GM12878 (cell line): ENCODE measurements at regions not wholly inside any gene's neighbourhood (a gene's known extent, or its start where the extent isn't known, plus 50 kb on each side); places are given as distances from the start of the nearest gene placed in this dataset.

ENCODE experiments used
- ATAC-seq: fragments of 200-7000 bp; cut with Tn5 transposase; 3 replicates; pipeline ENCODE4 v1.9.1; 2020; ENCODE audit warnings: mild to moderate bottlenecking, moderate library complexity
- BruUV-seq: library from RNA; stranded (reverse); fragments of 400-500 nt; replicated peaks from 2 replicates; lab custom pipeline; 2021; lab: Mats Ljungman, UMichigan
- CTCF ChIA-PET: fragments of 300-600 bp; sonication (Branson Sonifier 250); formaldehyde crosslinking; extraction: SDS; loops from one replicate; lab custom pipeline; 2021; ENCODE audit warnings: inconsistent platforms; lab: Yijun Ruan, JAX
- POLR2A ChIA-PET: fragments of 350-600 bp; formaldehyde crosslinking; extraction: SDS; loops from one replicate; lab custom pipeline; 2021; ENCODE audit warnings: inconsistent platforms; lab: Charles Lee
- RAD21 ChIA-PET: fragments of 300-600 bp; sonication (Branson Sonifier 250); formaldehyde crosslinking; loops from one replicate; lab custom pipeline; 2023; ENCODE audit warnings: antibody characterized with exemption; ENCODE audit not compliant: unreplicated experiment; lab: Charles Lee
- SMC1A ChIA-PET: fragments of 300-600 bp; sonication (Branson Sonifier 250); formaldehyde crosslinking; loops from one replicate; lab custom pipeline; 2023; ENCODE audit not compliant: unreplicated experiment, uncharacterized antibody; lab: Charles Lee
- DNase-seq: peaks from one replicate; pipeline ENCODE4 v3.0.0-alpha.2; 2011; ENCODE audit warnings: low read depth, low spot score
- FAIRE-seq: peaks from 3 replicates; lab custom pipeline; 2011; peaks lifted over from hg19 to GRCh38; lab: Jason Lieb, UNC
- H2AFZ ChIP-seq: 2 replicates; pipeline ENCODE4 v1.6.0; 2011; ENCODE audit warnings: low read depth, low read length, control low read depth; ENCODE audit not compliant: control insufficient read depth
- H3K27ac ChIP-seq: 2 replicates; pipeline ENCODE4 v1.5.1; 2011; ENCODE audit warnings: control low read depth; ENCODE audit not compliant: control insufficient read depth, insufficient read depth
- H3K27me3 ChIP-seq, 2 experiments: replicated peaks in 1 of 2; 2 replicates each; pipeline versions ENCODE4 v1.6.0 to v1.6.1; 2011; ENCODE audit warnings: low read length in 1 of 2; ENCODE audit not compliant: control insufficient read depth in 2 of 2, insufficient read depth in 2 of 2
- H3K36me3 ChIP-seq, 2 experiments: 2 replicates each; pipeline ENCODE4 v1.5.1; 2011; ENCODE audit warnings: low read length in 1 of 2; ENCODE audit not compliant: control insufficient read depth in 2 of 2, insufficient read depth in 2 of 2
- H3K4me1 ChIP-seq: 2 replicates; pipeline ENCODE4 v1.6.1; 2011; ENCODE audit warnings: mild to moderate bottlenecking, low read length, moderate library complexity, mixed read lengths; ENCODE audit not compliant: control insufficient read depth, insufficient read depth
- H3K4me2 ChIP-seq: 2 replicates; pipeline ENCODE4 v1.6.0; 2011; ENCODE audit warnings: control low read depth; ENCODE audit not compliant: control insufficient read depth, insufficient read depth
- H3K4me3 ChIP-seq: fragments of 200-600 bp; sonication (generic); 2 replicates; pipeline ENCODE4 v1.5.1; 2016
- H3K79me2 ChIP-seq: 2 replicates; pipeline ENCODE4 v1.6.0; 2011; ENCODE audit warnings: low read length; ENCODE audit not compliant: control insufficient read depth, insufficient read depth
- H3K9ac ChIP-seq: 2 replicates; pipeline ENCODE4 v1.8.0; 2011; ENCODE audit warnings: low read length, control low read depth, mixed read lengths; ENCODE audit not compliant: control insufficient read depth, insufficient read depth
- H3K9me3 ChIP-seq: replicated peaks from 3 replicates; pipeline ENCODE4 v1.5.1; 2011; ENCODE audit warnings: mild to moderate bottlenecking, low read length; ENCODE audit not compliant: control insufficient read depth, insufficient read depth
- H4K20me1 ChIP-seq: 2 replicates; pipeline ENCODE4 v1.6.0; 2011; ENCODE audit not compliant: control insufficient read depth, insufficient read depth
- BCL11A ChIP-seq: IDR thresholded peaks from 2 replicates; pipeline ENCODE4 v1.6.1; 2011; ENCODE audit warnings: low read depth, low read length
- CBX5 ChIP-seq: sonication (generic); IDR thresholded peaks from 2 replicates; pipeline ENCODE4 v1.6.1; 2016; ENCODE audit warnings: low read depth, moderate library complexity, mild to moderate bottlenecking, inconsistent platforms
- EGR1 ChIP-seq, 2 experiments: IDR thresholded peaks; 1 replicate in 1 of 2; 2 replicates in 1 of 2; pipeline ENCODE4 v1.6.1; 2011 to 2012; ENCODE audit warnings: low read depth in 2 of 2, low read length in 2 of 2, borderline replicate concordance in 1 of 2, mild to moderate bottlenecking in 1 of 2, moderate library complexity in 1 of 2
- ESRRA ChIP-seq: IDR thresholded peaks from 2 replicates; pipeline ENCODE4 v1.6.1; 2012; ENCODE audit warnings: mild to moderate bottlenecking, low read length, improper control_type of control experiment
- GATAD2B ChIP-seq: fragments of 450-650 bp; conservative IDR thresholded peaks from 2 replicates; pipeline ENCODE4 v1.6.1; 2017; ENCODE audit warnings: low read depth, mild to moderate bottlenecking, moderate library complexity
- PAX8 ChIP-seq: fragments of 450-650 bp; IDR thresholded peaks from 2 replicates; pipeline ENCODE4 v1.6.1; 2017; ENCODE audit warnings: mild to moderate bottlenecking, moderate library complexity
- POLR2AphosphoS2 ChIP-seq: IDR thresholded peaks from 2 replicates; pipeline ENCODE4 v1.6.1; 2011; ENCODE audit warnings: low read depth, mild to moderate bottlenecking, low read length, improper control_type of control experiment, moderate library complexity
- POLR2AphosphoS5 ChIP-seq: IDR thresholded peaks from 2 replicates; pipeline ENCODE4 v1.6.1; 2011; ENCODE audit warnings: mild to moderate bottlenecking, low read length, inconsistent platforms
- RUNX3 ChIP-seq: IDR thresholded peaks from 2 replicates; pipeline ENCODE4 v1.6.1; 2012; ENCODE audit warnings: low read length, inconsistent platforms
- TAF1 ChIP-seq: IDR thresholded peaks from 2 replicates; pipeline ENCODE4 v1.6.1; 2011; ENCODE audit warnings: mild to moderate bottlenecking, low read depth, low read length, borderline replicate concordance
- WGBS: methylation state at CpG from one replicate; pipeline ENCODE4 v1.1.6; 2016; ENCODE audit warnings: low lambda C conversion rate; ENCODE audit not compliant: insufficient replicate concordance, insufficient coverage; ENCODE audit errors: missing lambda C conversion rate; 5-methylcytosine and 5-hydroxymethylcytosine counted together
- in situ Hi-C: fragments of 300-500 bp; cut with MboI; formaldehyde crosslinking; loops from 9 replicates; pipeline ENCODE4 v1.14.3; 2018; ENCODE audit warnings: mixed read lengths
- intact Hi-C: fragments of 100-400 bp; cut with micrococcal nuclease; formaldehyde crosslinking; loops from one replicate; pipeline ENCODE4 v1.14.2; 2022; ENCODE audit not compliant: unreplicated experiment
- TF ChIP-seq, protein P1 (sequence below): IDR thresholded peaks from 2 replicates; pipeline ENCODE4 v1.6.1; 2011; ENCODE audit warnings: borderline replicate concordance, low read depth, mild to moderate bottlenecking, moderate library complexity, low read length; ENCODE audit not compliant: insufficient read depth, poor library complexity, severe bottlenecking

DNA sequence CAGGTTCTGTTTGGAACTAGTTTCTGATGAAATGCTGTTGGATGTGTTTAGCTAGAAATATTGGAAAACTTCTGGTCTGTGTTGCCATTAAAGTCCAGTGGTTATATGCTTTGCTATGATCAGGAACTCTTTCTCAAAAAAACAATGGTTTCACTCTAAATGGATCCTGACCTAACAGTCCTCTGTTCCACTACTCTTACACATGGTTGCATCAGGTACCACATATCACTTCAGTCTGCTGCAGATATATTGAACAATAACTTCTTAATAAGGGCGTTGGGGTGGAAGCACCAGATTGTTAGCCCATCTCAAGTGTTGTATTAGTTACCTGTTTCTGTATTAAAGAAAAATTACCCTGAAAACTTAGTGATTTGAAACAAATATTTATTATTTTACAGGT is 676.6 kb upstream of the GCFC2 start:
- Histone ChIP-seq H3K27ac (no peak overlapping the region), H3K9me3 (no peaks in the 10 kb centered on the region), H3K4me2 (no peak overlapping the region), H3K9ac (no peak overlapping the region), H3K4me1 (no peaks in the 10 kb centered on the region), H2AFZ (no peak overlapping the region), H3K79me2 (no peaks in the 10 kb centered on the region), H3K27me3 (no peaks in the 10 kb centered on the region), H4K20me1 (no peaks in the 10 kb centered on the region), H3K4me3 (no peak overlapping the region), H3K36me3 (no peaks in the 10 kb centered on the region)
- intact Hi-C loops (no loop called here), in situ Hi-C loops (no loop called here)
- RAD21 ChIA-PET = no interaction called here
- 0% methylated on average over 1 of the region's 1 CpG for whole genome bisulfite sequencing
- CTCF ChIA-PET = no interaction called here
- DNase-seq (no peak), FAIRE-seq (no peak), ATAC-seq (no peak)
- SMC1A ChIA-PET = no interaction called here
- BruUV-seq = no TSS peak
- POLR2A ChIA-PET = no interaction called here
- TF ChIP-seq RUNX3 (no peak), PAX8 (no peak), CBX5 (no peak), TAF1 (no peak), GATAD2B (no peak), BCL11A (no peak), EGR1 (IDR thresholded peaks at IDR 0.05; ENCODE audit: borderline replicate concordance in 1 of 2, low read depth in 2 of 2, low read length in 2 of 2) (no peak), ESRRA (no peak), POLR2AphosphoS5 (no peak), POLR2AphosphoS2 (no peak)
- TF ChIP-seq, protein P1, sequence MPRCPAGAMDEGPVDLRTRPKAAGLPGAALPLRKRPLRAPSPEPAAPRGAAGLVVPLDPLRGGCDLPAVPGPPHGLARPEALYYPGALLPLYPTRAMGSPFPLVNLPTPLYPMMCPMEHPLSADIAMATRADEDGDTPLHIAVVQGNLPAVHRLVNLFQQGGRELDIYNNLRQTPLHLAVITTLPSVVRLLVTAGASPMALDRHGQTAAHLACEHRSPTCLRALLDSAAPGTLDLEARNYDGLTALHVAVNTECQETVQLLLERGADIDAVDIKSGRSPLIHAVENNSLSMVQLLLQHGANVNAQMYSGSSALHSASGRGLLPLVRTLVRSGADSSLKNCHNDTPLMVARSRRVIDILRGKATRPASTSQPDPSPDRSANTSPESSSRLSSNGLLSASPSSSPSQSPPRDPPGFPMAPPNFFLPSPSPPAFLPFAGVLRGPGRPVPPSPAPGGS = no peak
- TF ChIP-seq, all 136 proteins: peak for 0
